Tibial nerve (tissue), 4 donors: ENCODE measurements at regions not wholly inside any gene's neighbourhood (a gene's known extent, or its start where the extent isn't known, plus 50 kb on each side); places are given as distances from the start of the nearest gene placed in this dataset.
A peak's percentile ranks its signal among the peaks of the same experiment; 100 is the strongest.

Experiments
- DNase-seq, 2 donors: peaks; one replicate each; pipeline ENCODE4 v3.0.0-alpha.2; 2019; ENCODE audit warnings: low spot score in 2 of 2
- H3K27ac ChIP-seq, 4 donors: fragments of 200-600 bp; sonication (generic) in 3 of 4; one replicate each; pipeline ENCODE4 v1.5.1; 2017 to 2019; ENCODE audit warnings: mild to moderate bottlenecking in 1 of 4
- H3K27me3 ChIP-seq, 2 donors: fragments of 200-600 bp; sonication (generic) in 1 of 2; one replicate each; pipeline versions ENCODE4 v1.5.1 to v1.6.0; 2017 to 2019
- H3K36me3 ChIP-seq, 3 donors: fragments of 200-600 bp; sonication (generic); one replicate each; pipeline ENCODE4 v1.5.1; 2018 to 2019
- H3K4me1 ChIP-seq, 4 donors: fragments of 200-600 bp; sonication (generic) in 3 of 4; one replicate each; pipeline ENCODE4 v1.5.1; 2017 to 2019
- H3K4me3 ChIP-seq, 4 donors: fragments of 200-600 bp; sonication (generic) in 3 of 4; one replicate each; pipeline ENCODE4 v1.5.1; 2017 to 2019; ENCODE audit warnings: mild to moderate bottlenecking in 1 of 4, moderate library complexity in 1 of 4
- H3K9me3 ChIP-seq, 4 donors: fragments of 200-600 bp; sonication (generic) in 3 of 4; one replicate each; pipeline ENCODE4 v1.5.1; 2017 to 2019
- CTCF ChIP-seq, 5 experiments: fragments of 200-600 bp in 3 of 5; fragments of 450-650 bp in 2 of 5; sonication (generic) in 3 of 5; IDR thresholded peaks; one replicate each; pipeline ENCODE4 v1.5.1; 2016 to 2019; ENCODE audit warnings: antibody characterized with exemption in 5 of 5, mild to moderate bottlenecking in 3 of 5, moderate library complexity in 2 of 5
- EP300 ChIP-seq, 2 donors: sonication (generic); formaldehyde crosslinking; IDR thresholded peaks; one replicate each; pipeline ENCODE4 v1.6.1; 2017; ENCODE audit warnings: antibody characterized with exemption in 2 of 2, mild to moderate bottlenecking in 1 of 2
- POLR2A ChIP-seq, 2 donors: fragments of 450-650 bp; IDR thresholded peaks; one replicate each; pipeline ENCODE4 v1.6.1; 2017; ENCODE audit warnings: antibody characterized with exemption in 2 of 2, mild to moderate bottlenecking in 2 of 2, moderate library complexity in 2 of 2
- WGBS, 2 donors: methylation state at CpG; one replicate each; pipeline ENCODE4 v1.1.5; 2018; 5-methylcytosine and 5-hydroxymethylcytosine counted together

- Histone ChIP-seq H3K36me3 (no peaks in the 10 kb centered on the region), H3K27me3 (no peaks in the 10 kb centered on the region), H3K4me3 (no peak overlapping the region), H3K27ac (no peak overlapping the region), H3K9me3 (no peaks in the 10 kb centered on the region), H3K4me1 (no peaks in the 10 kb centered on the region)
- DNase-seq: no peak
- TF ChIP-seq EP300 (IDR thresholded peaks at IDR 0.05) (no peak), POLR2A (IDR thresholded peaks at IDR 0.05) (no peak), CTCF (IDR thresholded peaks at IDR 0.05) (no peak)
- 90% methylated on average over 4 of the region's 4 CpGs for WGBS, 2 donors
These were observed 50.0 kb upstream of the CLDN5 start for GRCh38 chr22:19574247-19574646.

- Histone ChIP-seq H3K36me3 (no peaks in the 10 kb centered on the region), H3K27me3 (no peaks in the 10 kb centered on the region), H3K9me3 (no peaks in the 10 kb centered on the region), H3K4me3 (no peak overlapping the region), H3K27ac (no peak overlapping the region), H3K4me1 (no peaks in the 10 kb centered on the region)
- WGBS, 2 donors: 51 to 54% methylated on average over 13 to 16 of the region's 16 CpGs
- TF ChIP-seq EP300 (IDR thresholded peaks at IDR 0.05) (no peak), CTCF (IDR thresholded peaks at IDR 0.05) (no peak), POLR2A (IDR thresholded peaks at IDR 0.05) (no peak)
- no peak for DNase-seq
These were observed 52.5 kb upstream of the CLDN5 start for GRCh38 chr22:19576460-19577421.

- no peaks in the 10 kb centered on the region for H3K36me3 ChIP-seq
- DNase-seq: no peak
- TF ChIP-seq EP300 (IDR thresholded peaks at IDR 0.05): no peak
- TF ChIP-seq CTCF (IDR thresholded peaks at IDR 0.05): no peak
- TF ChIP-seq POLR2A (IDR thresholded peaks at IDR 0.05): no peak
- WGBS, 2 donors: 64 to 90% methylated on average over 3 to 10 of the region's 10 CpGs
- H3K27ac ChIP-seq: peak overlapping the region in 1 of 4 donors; percentile 4
- H3K4me3 ChIP-seq: no peak overlapping the region
- no peaks in the 10 kb centered on the region for H3K4me1 ChIP-seq
- H3K9me3 ChIP-seq: no peaks in the 10 kb centered on the region
- no peaks in the 10 kb centered on the region for H3K27me3 ChIP-seq
These were observed 53.3 kb upstream of the CLDN5 start for GRCh38 chr22:19577422-19577966.

GRCh38 chr22:19578180-19579004 is 54.2 kb upstream of the CLDN5 start:
- Histone ChIP-seq H3K27ac (no peak overlapping the region), H3K4me3 (no peak overlapping the region), H3K36me3 (no peaks in the 10 kb centered on the region), H3K27me3 (no peaks in the 10 kb centered on the region), H3K4me1 (no peaks in the 10 kb centered on the region), H3K9me3 (no peaks in the 10 kb centered on the region)
- TF ChIP-seq POLR2A (IDR thresholded peaks at IDR 0.05): no peak
- no peak for TF ChIP-seq EP300 (IDR thresholded peaks at IDR 0.05)
- no peak for TF ChIP-seq CTCF (IDR thresholded peaks at IDR 0.05)
- 90 to 91% methylated on average over 10 to 11 of the region's 11 CpGs for WGBS, 2 donors
- no peak for DNase-seq
